Fibroblast of lung (primary cell): ENCODE measurements at regions not wholly inside any gene's neighbourhood (a gene's known extent, or its start where the extent isn't known, plus 50 kb on each side); places are given as distances from the start of the nearest gene placed in this dataset.
A peak's percentile ranks its signal among the peaks of the same experiment; 100 is the strongest.

ENCODE experiments used
- DNase-seq, 2 donors: peaks; one replicate each; pipeline versions ENCODE4 v3.0.0 to v3.0.0-alpha.2; 2010; ENCODE audit warnings: low read depth in 2 of 2
- H2AFZ ChIP-seq: 2 replicates; pipeline ENCODE4 v1.5.1; 2012; ENCODE audit warnings: low read length, control low read depth, inconsistent platforms
- H3K27ac ChIP-seq: 2 replicates; pipeline ENCODE4 v1.5.1; 2011; ENCODE audit warnings: low read length, control low read depth; ENCODE audit not compliant: insufficient read depth
- H3K27me3 ChIP-seq: 2 replicates; pipeline ENCODE4 v1.5.1; 2011; ENCODE audit warnings: mild to moderate bottlenecking, low read length; ENCODE audit not compliant: control insufficient read depth, insufficient read depth
- H3K36me3 ChIP-seq: 2 replicates; pipeline ENCODE4 v1.5.1; 2011; ENCODE audit warnings: low read length; ENCODE audit not compliant: control insufficient read depth, insufficient read depth
- H3K4me1 ChIP-seq: 2 replicates; pipeline ENCODE4 v1.5.1; 2011; ENCODE audit warnings: low read length; ENCODE audit not compliant: control insufficient read depth, insufficient read depth; ENCODE audit errors: extremely low read depth
- H3K4me2 ChIP-seq: 2 replicates; pipeline ENCODE4 v1.5.1; 2011; ENCODE audit warnings: low read length, control low read depth; ENCODE audit not compliant: insufficient read depth; ENCODE audit errors: extremely low read depth
- H3K4me3 ChIP-seq, 4 experiments: fragments of 200-600 bp in 1 of 4; sonication (generic) in 1 of 4; replicated peaks in 1 of 4; 2 replicates each; pipeline ENCODE4 v1.5.1; 2011 to 2016; ENCODE audit warnings: low read length in 4 of 4, low read depth in 3 of 4, mild to moderate bottlenecking in 3 of 4, control low read depth in 2 of 4, inconsistent platforms in 1 of 4, mixed read lengths in 1 of 4; ENCODE audit not compliant: insufficient read depth in 1 of 4; ENCODE audit errors: control extremely low read depth in 1 of 4
- H3K79me2 ChIP-seq: 2 replicates; pipeline ENCODE4 v1.5.1; 2012; ENCODE audit warnings: mild to moderate bottlenecking, low read length, inconsistent platforms; ENCODE audit not compliant: control insufficient read depth, insufficient read depth
- H3K9ac ChIP-seq: 2 replicates; pipeline ENCODE4 v1.5.1; 2011; ENCODE audit warnings: mild to moderate bottlenecking, low read length, control low read depth; ENCODE audit not compliant: insufficient read depth
- H3K9me3 ChIP-seq: 2 replicates; pipeline ENCODE4 v1.5.1; 2012; ENCODE audit warnings: low read depth, low read length; ENCODE audit not compliant: control insufficient read depth, insufficient read depth
- H4K20me1 ChIP-seq: 2 replicates; pipeline ENCODE4 v1.5.1; 2011; ENCODE audit warnings: low read length; ENCODE audit not compliant: control insufficient read depth, insufficient read depth; ENCODE audit errors: extremely low read depth
- EZH2 ChIP-seq: IDR thresholded peaks from 2 replicates; pipeline ENCODE4 v1.5.1; 2012; ENCODE audit warnings: low read length, control low read depth, mild to moderate bottlenecking; ENCODE audit errors: missing control alignments
- TF ChIP-seq, protein P1 (sequence below), 2 donors: IDR thresholded peaks in 1 of 2; conservative IDR thresholded peaks in 1 of 2; 1 replicate in 1 of 2; 2 replicates in 1 of 2; pipeline ENCODE4 v1.5.1; 2011 to 2012; ENCODE audit warnings: low read length in 2 of 2, control low read depth in 1 of 2, inconsistent platforms in 1 of 2, low read depth in 1 of 2, mild to moderate bottlenecking in 1 of 2

DNA sequence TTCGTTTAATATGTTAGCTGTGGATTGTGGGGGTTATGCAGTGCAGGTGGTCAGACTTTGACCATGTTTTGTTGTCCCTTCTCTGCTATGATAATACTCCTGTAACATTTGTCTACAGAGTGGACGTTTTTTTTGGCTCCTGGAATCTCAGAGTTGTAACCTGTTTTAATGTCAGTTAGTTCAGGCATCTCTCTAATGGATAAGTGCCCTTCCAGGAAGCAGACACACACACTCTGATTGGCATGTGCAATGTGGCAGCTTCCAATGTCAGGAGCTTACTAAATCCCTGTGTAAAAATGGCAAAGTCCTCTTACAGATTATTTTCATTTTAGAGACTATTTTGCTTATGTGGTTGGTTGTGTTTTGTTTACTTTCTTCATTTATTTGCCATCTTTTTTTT lies 222.2 kb upstream of the ARPP21 start:
- Histone ChIP-seq H3K4me2 (no peak overlapping the region), H2AFZ (no peak overlapping the region), H3K27ac (no peak overlapping the region), H3K9ac (no peak overlapping the region), H4K20me1 (no peaks in the 10 kb centered on the region), H3K79me2 (no peaks in the 10 kb centered on the region), H3K4me1 (no peaks in the 10 kb centered on the region), H3K4me3 (no peak overlapping the region), H3K27me3 (no peaks in the 10 kb centered on the region), H3K36me3 (no peaks in the 10 kb centered on the region), H3K9me3 (no peaks in the 10 kb centered on the region)
- DNase-seq: no peak
- TF ChIP-seq, protein P1, sequence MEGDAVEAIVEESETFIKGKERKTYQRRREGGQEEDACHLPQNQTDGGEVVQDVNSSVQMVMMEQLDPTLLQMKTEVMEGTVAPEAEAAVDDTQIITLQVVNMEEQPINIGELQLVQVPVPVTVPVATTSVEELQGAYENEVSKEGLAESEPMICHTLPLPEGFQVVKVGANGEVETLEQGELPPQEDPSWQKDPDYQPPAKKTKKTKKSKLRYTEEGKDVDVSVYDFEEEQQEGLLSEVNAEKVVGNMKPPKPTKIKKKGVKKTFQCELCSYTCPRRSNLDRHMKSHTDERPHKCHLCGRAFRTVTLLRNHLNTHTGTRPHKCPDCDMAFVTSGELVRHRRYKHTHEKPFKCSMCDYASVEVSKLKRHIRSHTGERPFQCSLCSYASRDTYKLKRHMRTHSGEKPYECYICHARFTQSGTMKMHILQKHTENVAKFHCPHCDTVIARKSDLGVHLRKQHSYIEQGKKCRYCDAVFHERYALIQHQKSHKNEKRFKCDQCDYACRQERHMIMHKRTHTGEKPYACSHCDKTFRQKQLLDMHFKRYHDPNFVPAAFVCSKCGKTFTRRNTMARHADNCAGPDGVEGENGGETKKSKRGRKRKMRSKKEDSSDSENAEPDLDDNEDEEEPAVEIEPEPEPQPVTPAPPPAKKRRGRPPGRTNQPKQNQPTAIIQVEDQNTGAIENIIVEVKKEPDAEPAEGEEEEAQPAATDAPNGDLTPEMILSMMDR (conservative IDR thresholded peaks at IDR 0.05 in 1 of 2, IDR thresholded peaks at IDR 0.05 in 1 of 2; ENCODE audit: low read depth in 1 of 2, low read length in 2 of 2): no peak
- TF ChIP-seq EZH2: no peak

DNA sequence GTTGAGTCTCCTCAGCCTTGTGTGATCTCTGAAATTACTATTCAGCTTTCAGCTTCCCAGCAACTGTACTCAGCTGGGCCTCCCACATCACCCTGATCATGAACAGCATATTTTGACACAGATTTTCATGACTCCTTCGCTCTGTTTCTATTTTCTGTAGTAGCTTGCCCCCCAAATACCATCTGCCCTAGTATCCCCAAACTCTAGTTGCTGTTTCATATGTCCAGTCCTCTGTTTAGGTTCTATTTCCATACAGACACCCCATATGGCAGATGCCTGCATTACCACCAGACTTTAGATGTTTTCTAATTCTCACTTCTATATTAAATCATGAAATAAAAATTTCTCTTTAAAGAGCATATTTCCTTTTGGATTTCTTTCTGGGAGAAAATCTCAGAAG lies 217.2 kb upstream of the ARPP21 start:
- Histone ChIP-seq H3K36me3 (no peaks in the 10 kb centered on the region), H3K27ac (no peak overlapping the region), H3K4me3 (no peak overlapping the region), H3K9me3 (no peaks in the 10 kb centered on the region), H3K9ac (no peak overlapping the region), H3K79me2 (no peaks in the 10 kb centered on the region), H3K27me3 (no peaks in the 10 kb centered on the region), H3K4me1 (no peaks in the 10 kb centered on the region), H4K20me1 (no peaks in the 10 kb centered on the region), H3K4me2 (no peak overlapping the region), H2AFZ (no peak overlapping the region)
- TF ChIP-seq, protein P1 (conservative IDR thresholded peaks at IDR 0.05 in 1 of 2, IDR thresholded peaks at IDR 0.05 in 1 of 2; ENCODE audit: low read depth in 1 of 2, low read length in 2 of 2): no peak
- no peak for TF ChIP-seq EZH2
- no peak for DNase-seq

DNA sequence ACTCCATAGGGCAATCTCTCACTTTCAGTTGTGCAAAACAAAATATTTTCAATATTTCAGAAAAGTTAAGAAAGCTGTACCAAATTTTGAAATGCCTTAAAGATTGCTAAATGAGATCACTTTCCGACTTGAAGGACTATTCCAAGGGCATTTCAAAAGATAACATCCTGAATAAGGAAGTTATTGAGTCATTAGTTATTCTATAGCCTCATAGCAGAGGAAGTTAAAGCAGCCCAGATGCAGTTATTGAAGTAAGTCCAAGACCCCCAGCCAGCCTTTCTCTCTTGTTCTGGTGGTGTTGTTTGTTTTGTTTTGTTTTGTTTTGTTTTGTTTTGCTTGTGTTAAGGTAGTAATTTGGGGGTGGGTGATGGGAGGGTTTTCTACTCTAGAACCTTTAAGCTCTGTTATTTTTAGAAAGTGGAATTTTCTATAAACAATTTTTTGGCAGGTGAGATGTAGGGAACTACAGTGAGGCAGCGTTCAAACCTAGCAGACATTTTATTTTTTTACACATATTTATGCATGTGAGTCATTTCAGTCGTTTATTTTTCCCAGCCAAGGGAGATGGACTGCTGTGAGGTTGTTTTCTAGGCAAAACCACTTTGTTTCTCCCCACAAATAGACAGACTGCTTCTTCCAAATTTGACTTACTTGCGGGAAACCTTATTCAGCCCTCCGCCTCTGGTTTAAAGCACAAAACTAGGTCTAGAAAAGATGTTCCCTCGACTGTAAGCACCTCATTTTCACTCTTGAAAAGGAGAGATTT lies 216.3 kb upstream of the ARPP21 start:
- H3K4me2 ChIP-seq: no peak overlapping the region
- H3K27me3 ChIP-seq: no peaks in the 10 kb centered on the region
- no peak overlapping the region for H3K27ac ChIP-seq
- no peak overlapping the region for H3K9ac ChIP-seq
- no peaks in the 10 kb centered on the region for H3K79me2 ChIP-seq
- H3K4me3 ChIP-seq: no peak overlapping the region
- peak in 1 of 2 donors; percentile 76 for DNase-seq
- no peak for TF ChIP-seq EZH2
- TF ChIP-seq, protein P1 (conservative IDR thresholded peaks at IDR 0.05 in 1 of 2, IDR thresholded peaks at IDR 0.05 in 1 of 2; ENCODE audit: low read depth in 1 of 2, low read length in 2 of 2): no peak
- H2AFZ ChIP-seq: no peak overlapping the region
- no peaks in the 10 kb centered on the region for H4K20me1 ChIP-seq
- H3K36me3 ChIP-seq: no peaks in the 10 kb centered on the region
- H3K4me1 ChIP-seq: no peaks in the 10 kb centered on the region
- no peaks in the 10 kb centered on the region for H3K9me3 ChIP-seq
